ENCODE measurements at regions not wholly inside any gene's neighbourhood (a gene's known extent, or its start where the extent isn't known, plus 50 kb on each side); places are given as distances from the start of the nearest gene placed in this dataset.

DNA sequence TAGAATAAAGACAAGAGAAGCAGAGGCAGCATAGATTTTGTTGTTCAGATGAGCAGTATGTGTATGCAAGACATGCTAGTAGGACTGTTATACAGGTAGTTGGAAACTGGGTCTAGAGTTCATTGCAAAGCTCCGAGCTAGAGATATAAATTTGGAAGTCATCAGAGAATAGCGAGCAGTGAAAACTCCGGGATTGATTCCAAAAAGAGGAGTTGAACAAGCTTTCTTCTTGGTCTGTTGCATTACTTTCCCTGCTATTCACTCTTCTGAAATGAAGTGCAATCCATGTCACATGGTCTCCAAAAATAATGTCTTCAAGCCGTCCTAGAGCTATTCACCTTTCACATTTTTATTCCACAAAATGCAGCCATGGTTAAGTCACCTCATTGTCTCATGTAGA, 67.9 kb upstream of the ZNF462 start:
- no peak for DNase-seq (ENCODE audit: low read depth)
- no peak for TF ChIP-seq CTCF (IDR thresholded peaks at IDR 0.05; ENCODE audit: insufficient read depth, low read depth, low read length, missing control alignments)
- H3K4me3 ChIP-seq (ENCODE audit: low read length) = no peak overlapping the region

GRCh38 chr9:106796771-106797170, 66.2 kb upstream of the ZNF462 start:
- no peak overlapping the region for H3K4me3 ChIP-seq (ENCODE audit: low read length)
- DNase-seq (ENCODE audit: low read depth) = no peak
- no peak for TF ChIP-seq CTCF (IDR thresholded peaks at IDR 0.05; ENCODE audit: insufficient read depth, low read depth, low read length, missing control alignments)

DNA sequence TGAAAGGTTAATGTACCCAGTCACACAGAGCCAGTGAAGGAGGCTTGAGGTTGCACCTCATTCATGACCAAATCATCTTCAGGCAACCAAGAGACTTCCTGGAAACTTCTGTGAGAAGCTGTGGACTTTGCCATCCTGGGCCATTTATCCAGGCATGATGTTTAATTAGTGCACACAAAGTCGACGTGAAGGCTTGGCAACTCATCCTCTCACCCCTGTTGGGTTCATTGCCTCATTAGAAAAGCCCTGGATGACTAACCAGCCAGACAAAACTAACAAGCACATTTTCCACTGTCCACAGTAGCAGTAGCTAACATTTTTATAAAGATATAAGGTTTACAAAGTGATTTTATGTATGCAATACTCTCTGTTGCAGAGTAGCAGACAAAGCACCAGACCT, 65.7 kb upstream of the ZNF462 start:
- DNase-seq (ENCODE audit: low read depth) = peak; percentile 62
- TF ChIP-seq CTCF (IDR thresholded peaks at IDR 0.05; ENCODE audit: insufficient read depth, low read depth, low read length, missing control alignments) = no peak
- H3K4me3 ChIP-seq (ENCODE audit: low read length) = no peak overlapping the region

- DNase-seq (ENCODE audit: low read depth) = no peak
- H3K4me3 ChIP-seq (ENCODE audit: low read length) = no peak overlapping the region
- no peak for TF ChIP-seq CTCF (IDR thresholded peaks at IDR 0.05; ENCODE audit: insufficient read depth, low read depth, low read length, missing control alignments)
Measured at GRCh38 chr9:106798016-106798799, 64.8 kb upstream of the ZNF462 start.

- H3K4me3 ChIP-seq (ENCODE audit: low read length) = no peak overlapping the region
- TF ChIP-seq CTCF (IDR thresholded peaks at IDR 0.05; ENCODE audit: insufficient read depth, low read depth, low read length, missing control alignments) = no peak
- DNase-seq (ENCODE audit: low read depth) = peak; percentile 66
Measured at GRCh38 chr9:106799152-106799551, 63.8 kb upstream of the ZNF462 start.

DNA sequence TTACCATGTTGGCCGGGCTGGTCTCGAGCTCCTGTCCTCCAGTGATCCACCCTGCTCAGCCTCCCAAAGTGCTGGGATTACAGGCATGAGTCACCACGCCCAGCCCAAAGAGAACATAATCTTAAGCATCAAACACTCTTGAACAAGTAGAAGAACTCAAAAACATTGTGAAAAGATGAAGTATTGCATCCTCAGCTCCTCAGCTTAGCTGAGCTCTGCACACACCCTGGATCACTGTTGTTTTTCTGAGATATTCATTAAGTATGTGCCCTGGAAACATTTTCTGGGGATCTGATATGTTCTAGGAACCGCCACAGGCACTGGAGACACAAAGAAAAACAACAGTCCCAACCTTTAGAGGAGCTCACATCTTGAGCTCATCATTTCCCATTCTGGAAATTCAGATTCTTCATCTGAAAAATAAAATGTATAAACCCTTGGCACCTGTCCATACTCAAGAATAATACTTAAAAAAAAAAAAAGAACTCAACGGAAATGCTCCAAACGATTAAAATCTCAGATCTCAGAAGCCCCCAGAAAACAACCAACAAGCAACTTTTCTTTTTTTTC, 62.2 kb upstream of the ZNF462 start:
- DNase-seq (ENCODE audit: low read depth) = no peak
- TF ChIP-seq CTCF (IDR thresholded peaks at IDR 0.05; ENCODE audit: insufficient read depth, low read depth, low read length, missing control alignments) = no peak
- no peak overlapping the region for H3K4me3 ChIP-seq (ENCODE audit: low read length)

GRCh38 chr9:106801816-106802215, 61.1 kb upstream of the ZNF462 start:
- DNase-seq (ENCODE audit: low read depth) = peak; percentile 7
- TF ChIP-seq CTCF (IDR thresholded peaks at IDR 0.05; ENCODE audit: insufficient read depth, low read depth, low read length, missing control alignments) = no peak
- no peak overlapping the region for H3K4me3 ChIP-seq (ENCODE audit: low read length)

All from epithelial cell of esophagus (primary cell).